SK-N-SH (cell line): ENCODE measurements at regions not wholly inside any gene's neighbourhood (a gene's known extent, or its start where the extent isn't known, plus 50 kb on each side); places are given as distances from the start of the nearest gene placed in this dataset.

ENCODE experiments used
- CTCF ChIA-PET: fragments of 300-600, 350-600 bp; formaldehyde crosslinking; extraction: SDS; loops from one replicate; lab custom pipeline; 2021; lab: Yijun Ruan, JAX
- POLR2A ChIA-PET: fragments of 350-600 bp; sonication (Branson Sonifier 250); formaldehyde crosslinking; extraction: SDS; loops from one replicate; lab custom pipeline; 2020; ENCODE audit warnings: antibody characterized with exemption, inconsistent platforms; lab: Yijun Ruan, JAX
- DNase-seq: peaks from one replicate; pipeline ENCODE4 v3.0.0; 2012
- H2AFZ ChIP-seq: fragments of 200-600 bp; sonication (generic); 2 replicates; pipeline ENCODE4 v1.8.1; 2016; ENCODE audit warnings: antibody characterized with exemption, mild to moderate bottlenecking, low read depth
- H3F3A ChIP-seq: fragments of 200-600 bp; sonication (generic); replicated peaks from 2 replicates; pipeline ENCODE3; 2016; ENCODE audit warnings: antibody characterized with exemption, mild to moderate bottlenecking; ENCODE audit not compliant: insufficient read depth
- H3K27ac ChIP-seq, 2 experiments: fragments of 200-500 bp in 1 of 2; fragments of 200-600 bp in 1 of 2; sonication (Bioruptor generic) in 1 of 2; sonication (generic), shearing (Covaris generic) in 1 of 2; 2 replicates each; pipeline versions ENCODE4 v1.5.1 to v1.6.1; 2014 to 2016; ENCODE audit warnings: low read depth in 2 of 2, inconsistent platforms in 1 of 2, low read length in 1 of 2, mild to moderate bottlenecking in 1 of 2, mixed read lengths in 1 of 2
- H3K27me3 ChIP-seq: fragments of 200-600 bp; sonication (generic), shearing (Covaris generic); 2 replicates; pipeline ENCODE4 v1.6.1; 2016; ENCODE audit warnings: mixed run types; ENCODE audit not compliant: insufficient read depth
- H3K36me3 ChIP-seq, 2 experiments: fragments of 200-500 bp in 1 of 2; fragments of 200-600 bp in 1 of 2; sonication (Bioruptor generic) in 1 of 2; sonication (generic) in 1 of 2; replicated peaks in 1 of 2; 2 replicates each; pipeline versions ENCODE3 to v1.5.1; 2014 to 2016; ENCODE audit warnings: low read length in 1 of 2, mild to moderate bottlenecking in 1 of 2; ENCODE audit not compliant: insufficient read depth in 2 of 2, control insufficient read depth in 1 of 2
- H3K4me1 ChIP-seq, 2 experiments: fragments of 200-500 bp in 1 of 2; fragments of 200-600 bp in 1 of 2; sonication (Bioruptor generic) in 1 of 2; sonication (generic), shearing (Covaris generic) in 1 of 2; 2 replicates each; pipeline versions ENCODE4 v1.5.1 to v1.6.1; 2014 to 2016; ENCODE audit warnings: low read depth in 1 of 2, low read length in 1 of 2, mixed run types in 1 of 2; ENCODE audit not compliant: insufficient read depth in 2 of 2, control insufficient read depth in 1 of 2
- H3K4me2 ChIP-seq: fragments of 200-600 bp; sonication (generic), shearing (Covaris generic); 2 replicates; pipeline ENCODE4 v1.6.1; 2017; ENCODE audit warnings: mixed run types
- H3K4me3 ChIP-seq, 2 experiments: fragments of 200-500 bp in 1 of 2; fragments of 200-600 bp in 1 of 2; sonication (Bioruptor generic) in 1 of 2; sonication (generic), shearing (Covaris generic) in 1 of 2; 2 replicates each; pipeline versions ENCODE4 v1.5.1 to v1.8.1; 2014 to 2016; ENCODE audit warnings: low read depth in 2 of 2, inconsistent platforms in 1 of 2, low read length in 1 of 2, mild to moderate bottlenecking in 1 of 2, mixed read lengths in 1 of 2, moderate library complexity in 1 of 2
- H3K79me2 ChIP-seq: fragments of 200-600 bp; sonication (generic); 2 replicates; pipeline ENCODE4 v1.8.1; 2017; ENCODE audit warnings: mild to moderate bottlenecking; ENCODE audit not compliant: insufficient read depth
- H3K9ac ChIP-seq: fragments of 200-600 bp; sonication (generic); 2 replicates; pipeline ENCODE4 v1.6.1; 2017; ENCODE audit warnings: mixed run types
- H3K9me2 ChIP-seq: fragments of 200-600 bp; sonication (generic); 2 replicates; pipeline ENCODE4 v1.6.1; 2017; ENCODE audit warnings: mixed run types
- H3K9me3 ChIP-seq: fragments of 200-600 bp; sonication (generic); 2 replicates; pipeline ENCODE4 v1.6.1; 2017; ENCODE audit warnings: mixed run types, mild to moderate bottlenecking, moderate library complexity
- H4K20me1 ChIP-seq: fragments of 200-600 bp; sonication (generic); 2 replicates; pipeline ENCODE4 v1.6.1; 2017; ENCODE audit warnings: mild to moderate bottlenecking, mixed run types; ENCODE audit not compliant: insufficient read depth
- ELF1 ChIP-seq: IDR thresholded peaks from 2 replicates; pipeline ENCODE4 v1.4.0; 2012
- EP300 ChIP-seq, 2 experiments: IDR thresholded peaks; 2 replicates each; pipeline versions ENCODE4 v1.4.0 to v1.6.1; 2012; ENCODE audit warnings: borderline replicate concordance in 1 of 2, low read depth in 1 of 2, low read length in 1 of 2
- GATA2 ChIP-seq: sonication (generic); formaldehyde crosslinking; IDR thresholded peaks from 2 replicates; pipeline ENCODE4 v1.5.0; 2020; ENCODE audit warnings: mild to moderate bottlenecking, missing genetic modification reagents
- MEF2A ChIP-seq: IDR thresholded peaks from 2 replicates; pipeline ENCODE4 v1.4.0; 2012; ENCODE audit warnings: low read depth, borderline replicate concordance
- NRF1 ChIP-seq: IDR thresholded peaks from 2 replicates; pipeline ENCODE4 v1.6.1; 2012; ENCODE audit warnings: low read depth, mild to moderate bottlenecking, low read length
- POLR2AphosphoS5 ChIP-seq: IDR thresholded peaks from 2 replicates; pipeline ENCODE4 v1.6.1; 2012; ENCODE audit warnings: low read depth, low read length
- RCOR1 ChIP-seq: fragments of 150-350 bp; IDR thresholded peaks from 2 replicates; pipeline ENCODE4 v1.6.1; 2017; ENCODE audit warnings: antibody characterized with exemption, low read length
- RFX5 ChIP-seq: IDR thresholded peaks from 2 replicates; pipeline ENCODE4 v1.6.1; 2012; ENCODE audit warnings: mild to moderate bottlenecking, improper control_type of control experiment, low read length
- RXRA ChIP-seq: IDR thresholded peaks from 2 replicates; pipeline ENCODE4 v1.4.0; 2012; ENCODE audit warnings: low read depth, mild to moderate bottlenecking, borderline replicate concordance
- SIN3A ChIP-seq: IDR thresholded peaks from 2 replicates; pipeline ENCODE4 v1.6.1; 2012; ENCODE audit warnings: low read depth, mild to moderate bottlenecking, low read length, moderate library complexity, borderline replicate concordance
- TAF1 ChIP-seq: IDR thresholded peaks from 2 replicates; pipeline ENCODE4 v1.6.1; 2012; ENCODE audit warnings: low read depth, mild to moderate bottlenecking, low read length, moderate library complexity, borderline replicate concordance
- TEAD4 ChIP-seq: IDR thresholded peaks from 2 replicates; pipeline ENCODE4 v1.4.0; 2012; ENCODE audit warnings: mild to moderate bottlenecking, borderline replicate concordance; ENCODE audit not compliant: insufficient read depth
- WGBS: methylation state at CpG from one replicate; pipeline ENCODE4 v1.1.6; 2017; ENCODE audit warnings: low lambda C conversion rate; 5-methylcytosine and 5-hydroxymethylcytosine counted together
- TF ChIP-seq, protein P1 (sequence below): IDR thresholded peaks from 2 replicates; pipeline ENCODE4; 2012
- TF ChIP-seq, protein P2 (sequence below): fragments of 150-350 bp; IDR thresholded peaks from 2 replicates; pipeline ENCODE4 v1.6.1; 2016; ENCODE audit warnings: mild to moderate bottlenecking, low read depth, low read length
- TF ChIP-seq, protein P3 (sequence below): IDR thresholded peaks from 2 replicates; pipeline ENCODE4 v1.4.0; 2012; ENCODE audit warnings: low read depth
- TF ChIP-seq, protein P4 (sequence below): IDR thresholded peaks from 2 replicates; pipeline ENCODE4 v1.4.0; 2012; ENCODE audit warnings: low read depth, borderline replicate concordance
- TF ChIP-seq, protein P5 (sequence below): fragments of 200-600 bp; sonication (generic); IDR thresholded peaks from 2 replicates; pipeline ENCODE4 v1.6.1; 2017; ENCODE audit warnings: antibody characterized with exemption, mild to moderate bottlenecking, moderate library complexity

DNA sequence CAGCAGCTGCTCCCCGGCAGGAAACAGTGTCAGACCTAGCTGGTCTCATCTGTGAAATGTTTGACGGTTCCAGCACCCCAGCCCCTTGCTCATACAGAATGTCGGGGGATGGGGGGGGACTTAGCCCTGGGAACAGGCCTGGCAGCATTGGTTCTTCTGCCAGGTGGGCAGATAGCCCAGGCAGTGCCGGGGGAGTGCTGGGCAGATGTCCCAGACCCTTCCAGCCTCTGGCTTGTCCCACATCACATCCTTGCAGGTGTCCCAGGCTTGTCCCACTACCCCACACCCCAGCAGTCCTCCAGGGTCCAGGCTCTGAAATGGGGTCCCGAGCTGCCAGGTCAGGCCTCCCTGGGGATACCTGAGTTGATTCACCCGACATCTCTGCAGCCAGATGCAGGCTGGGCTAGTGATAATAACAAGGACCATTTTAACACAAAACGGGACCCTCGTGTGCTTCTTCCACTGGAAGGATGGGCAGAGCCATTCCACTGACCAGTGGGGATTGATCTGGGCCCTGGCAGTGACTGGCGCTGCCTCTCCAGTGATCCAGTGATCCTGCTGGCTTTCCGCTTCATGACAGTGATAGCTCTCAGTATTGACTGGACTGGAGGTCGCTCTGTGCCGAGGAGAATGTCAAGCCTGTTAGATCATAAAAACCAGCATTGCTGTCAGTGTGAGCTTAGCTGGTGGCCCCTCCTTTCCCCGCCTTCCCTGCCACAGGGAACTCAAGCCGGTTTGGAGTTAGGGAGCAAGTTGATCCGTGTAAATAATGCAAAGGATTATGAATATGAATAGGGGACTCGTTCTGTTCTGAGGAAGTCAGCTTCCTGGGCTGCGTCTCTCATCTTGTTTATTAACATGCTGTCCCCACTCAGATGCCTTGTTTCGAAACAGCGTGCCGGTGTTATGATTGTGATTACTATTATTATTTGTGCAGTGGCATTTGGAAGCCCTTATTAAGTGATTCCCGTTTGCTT, 180.6 kb downstream of the AACS start:
- Histone ChIP-seq H3K27me3 (no peaks in the 10 kb centered on the region), H2AFZ (no peak overlapping the region), H3K9ac (no peak overlapping the region), H3K9me3 (no peaks in the 10 kb centered on the region), H3K4me2 (no peak overlapping the region), H3K4me3 (no peak overlapping the region), H3K79me2 (no peaks in the 10 kb centered on the region), H3K36me3 (no peaks in the 10 kb centered on the region), H3K4me1 (no peaks in the 10 kb centered on the region), H4K20me1 (no peaks in the 10 kb centered on the region), H3K27ac (no peak overlapping the region), H3K9me2 (no peaks in the 10 kb centered on the region), H3F3A (no peaks in the 10 kb centered on the region)
- POLR2A ChIA-PET, result no interaction called here
- no peak for DNase-seq
- WGBS, result 15% methylated on average over 21 of the region's 21 CpGs
- CTCF ChIA-PET, result no interaction called here
- TF ChIP-seq, protein P1, sequence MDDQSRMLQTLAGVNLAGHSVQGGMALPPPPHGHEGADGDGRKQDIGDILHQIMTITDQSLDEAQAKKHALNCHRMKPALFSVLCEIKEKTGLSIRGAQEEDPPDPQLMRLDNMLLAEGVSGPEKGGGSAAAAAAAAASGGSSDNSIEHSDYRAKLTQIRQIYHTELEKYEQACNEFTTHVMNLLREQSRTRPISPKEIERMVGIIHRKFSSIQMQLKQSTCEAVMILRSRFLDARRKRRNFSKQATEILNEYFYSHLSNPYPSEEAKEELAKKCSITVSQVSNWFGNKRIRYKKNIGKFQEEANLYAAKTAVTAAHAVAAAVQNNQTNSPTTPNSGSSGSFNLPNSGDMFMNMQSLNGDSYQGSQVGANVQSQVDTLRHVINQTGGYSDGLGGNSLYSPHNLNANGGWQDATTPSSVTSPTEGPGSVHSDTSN, result no peak
- TF ChIP-seq SIN3A (no peak), RXRA (no peak), ELF1 (no peak), GATA2 (CRISPR knock-in tag) (no peak), POLR2AphosphoS5 (no peak), NRF1 (no peak), EP300 (IDR thresholded peaks at IDR 0.05; ENCODE audit: borderline replicate concordance in 1 of 2, low read depth in 1 of 2, low read length in 1 of 2) (no peak)
- TF ChIP-seq, protein P2, sequence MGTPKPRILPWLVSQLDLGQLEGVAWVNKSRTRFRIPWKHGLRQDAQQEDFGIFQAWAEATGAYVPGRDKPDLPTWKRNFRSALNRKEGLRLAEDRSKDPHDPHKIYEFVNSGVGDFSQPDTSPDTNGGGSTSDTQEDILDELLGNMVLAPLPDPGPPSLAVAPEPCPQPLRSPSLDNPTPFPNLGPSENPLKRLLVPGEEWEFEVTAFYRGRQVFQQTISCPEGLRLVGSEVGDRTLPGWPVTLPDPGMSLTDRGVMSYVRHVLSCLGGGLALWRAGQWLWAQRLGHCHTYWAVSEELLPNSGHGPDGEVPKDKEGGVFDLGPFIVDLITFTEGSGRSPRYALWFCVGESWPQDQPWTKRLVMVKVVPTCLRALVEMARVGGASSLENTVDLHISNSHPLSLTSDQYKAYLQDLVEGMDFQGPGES, result no peak
- TF ChIP-seq, protein P3, sequence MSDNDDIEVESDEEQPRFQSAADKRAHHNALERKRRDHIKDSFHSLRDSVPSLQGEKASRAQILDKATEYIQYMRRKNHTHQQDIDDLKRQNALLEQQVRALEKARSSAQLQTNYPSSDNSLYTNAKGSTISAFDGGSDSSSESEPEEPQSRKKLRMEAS, result no peak

DNA sequence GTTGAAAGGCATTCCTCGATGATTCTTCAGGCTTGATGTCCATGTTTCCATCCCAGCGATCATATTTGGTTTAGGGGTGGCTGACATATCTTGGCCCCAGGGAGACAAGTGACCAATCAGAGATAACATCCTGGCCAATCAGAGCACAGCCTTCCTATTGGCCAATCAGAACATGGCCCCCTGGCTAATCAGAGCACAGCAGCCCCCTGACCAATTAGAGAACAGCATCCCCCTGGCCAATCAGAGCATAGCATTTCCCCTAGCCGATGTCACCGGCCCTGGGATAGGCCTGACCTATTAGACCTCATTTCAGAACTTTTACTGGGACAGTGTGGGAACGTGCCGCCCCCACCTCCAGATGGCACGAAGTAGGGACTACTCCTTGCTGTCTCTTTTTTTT, 182.2 kb downstream of the AACS start:
- Histone ChIP-seq H4K20me1 (no peaks in the 10 kb centered on the region), H3K27ac (no peak overlapping the region), H3K9ac (no peak overlapping the region), H3K27me3 (no peaks in the 10 kb centered on the region), H3K79me2 (no peaks in the 10 kb centered on the region), H3K36me3 (no peaks in the 10 kb centered on the region), H3K4me1 (no peaks in the 10 kb centered on the region), H3F3A (no peaks in the 10 kb centered on the region), H3K9me2 (no peaks in the 10 kb centered on the region), H2AFZ (no peak overlapping the region), H3K4me2 (no peak overlapping the region), H3K4me3 (no peak overlapping the region), H3K9me3 (no peaks in the 10 kb centered on the region)
- CTCF ChIA-PET, result interaction anchor here (1.0 kb wide), 2 partner anchors 54 to 64 kb away, joined by 3 read pairs; no protein-coding TSS in a partner anchor
- DNase-seq, result peak; percentile 32
- 62% methylated on average over 7 of the region's 7 CpGs for WGBS
- POLR2A ChIA-PET, result no interaction called here
- TF ChIP-seq TEAD4 (no peak), RCOR1 (no peak), TAF1 (no peak), RFX5 (no peak), GATA2 (CRISPR knock-in tag) (no peak), MEF2A (no peak)
- TF ChIP-seq, protein P4, sequence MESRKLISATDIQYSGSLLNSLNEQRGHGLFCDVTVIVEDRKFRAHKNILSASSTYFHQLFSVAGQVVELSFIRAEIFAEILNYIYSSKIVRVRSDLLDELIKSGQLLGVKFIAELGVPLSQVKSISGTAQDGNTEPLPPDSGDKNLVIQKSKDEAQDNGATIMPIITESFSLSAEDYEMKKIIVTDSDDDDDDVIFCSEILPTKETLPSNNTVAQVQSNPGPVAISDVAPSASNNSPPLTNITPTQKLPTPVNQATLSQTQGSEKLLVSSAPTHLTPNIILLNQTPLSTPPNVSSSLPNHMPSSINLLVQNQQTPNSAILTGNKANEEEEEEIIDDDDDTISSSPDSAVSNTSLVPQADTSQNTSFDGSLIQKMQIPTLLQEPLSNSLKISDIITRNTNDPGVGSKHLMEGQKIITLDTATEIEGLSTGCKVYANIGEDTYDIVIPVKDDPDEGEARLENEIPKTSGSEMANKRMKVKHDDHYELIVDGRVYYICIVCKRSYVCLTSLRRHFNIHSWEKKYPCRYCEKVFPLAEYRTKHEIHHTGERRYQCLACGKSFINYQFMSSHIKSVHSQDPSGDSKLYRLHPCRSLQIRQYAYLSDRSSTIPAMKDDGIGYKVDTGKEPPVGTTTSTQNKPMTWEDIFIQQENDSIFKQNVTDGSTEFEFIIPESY, result no peak
- TF ChIP-seq, protein P5, sequence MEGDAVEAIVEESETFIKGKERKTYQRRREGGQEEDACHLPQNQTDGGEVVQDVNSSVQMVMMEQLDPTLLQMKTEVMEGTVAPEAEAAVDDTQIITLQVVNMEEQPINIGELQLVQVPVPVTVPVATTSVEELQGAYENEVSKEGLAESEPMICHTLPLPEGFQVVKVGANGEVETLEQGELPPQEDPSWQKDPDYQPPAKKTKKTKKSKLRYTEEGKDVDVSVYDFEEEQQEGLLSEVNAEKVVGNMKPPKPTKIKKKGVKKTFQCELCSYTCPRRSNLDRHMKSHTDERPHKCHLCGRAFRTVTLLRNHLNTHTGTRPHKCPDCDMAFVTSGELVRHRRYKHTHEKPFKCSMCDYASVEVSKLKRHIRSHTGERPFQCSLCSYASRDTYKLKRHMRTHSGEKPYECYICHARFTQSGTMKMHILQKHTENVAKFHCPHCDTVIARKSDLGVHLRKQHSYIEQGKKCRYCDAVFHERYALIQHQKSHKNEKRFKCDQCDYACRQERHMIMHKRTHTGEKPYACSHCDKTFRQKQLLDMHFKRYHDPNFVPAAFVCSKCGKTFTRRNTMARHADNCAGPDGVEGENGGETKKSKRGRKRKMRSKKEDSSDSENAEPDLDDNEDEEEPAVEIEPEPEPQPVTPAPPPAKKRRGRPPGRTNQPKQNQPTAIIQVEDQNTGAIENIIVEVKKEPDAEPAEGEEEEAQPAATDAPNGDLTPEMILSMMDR, result no peak
